ENCODE measurements at regions not wholly inside any gene's neighbourhood (a gene's known extent, or its start where the extent isn't known, plus 50 kb on each side); places are given as distances from the start of the nearest gene placed in this dataset.

DNA sequence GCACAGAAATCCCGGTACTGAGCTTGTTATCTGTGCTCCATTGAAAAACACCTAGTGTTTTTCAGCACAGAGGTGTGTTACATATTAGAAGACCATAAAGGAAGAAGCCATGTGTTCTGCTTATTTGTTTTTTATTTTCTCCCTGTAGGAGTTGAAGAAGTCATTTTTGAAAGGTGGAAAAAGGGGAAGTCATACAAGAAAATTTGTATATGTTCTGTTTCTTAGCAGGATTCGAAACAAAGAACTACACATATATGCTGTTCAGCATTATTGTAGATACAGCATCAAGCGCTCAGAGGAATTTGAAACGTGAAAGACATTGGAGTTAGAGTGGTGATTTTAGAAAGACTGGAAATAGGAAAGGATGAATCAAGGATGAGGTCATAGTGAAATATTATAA is 345.3 kb upstream of the ADGRL2 start:
- no peak for TF ChIP-seq CTCF (IDR thresholded peaks at IDR 0.05)
- no peak for TF ChIP-seq ZFX (IDR thresholded peaks at IDR 0.05; ENCODE audit: borderline replicate concordance)
- H3K27ac ChIP-seq, result no peak overlapping the region

GRCh38 chr1:81453971-81454370 is 346.8 kb upstream of the ADGRL2 start:
- no peak for TF ChIP-seq ZFX (IDR thresholded peaks at IDR 0.05; ENCODE audit: borderline replicate concordance)
- TF ChIP-seq CTCF (IDR thresholded peaks at IDR 0.05), result no peak
- H3K27ac ChIP-seq, result no peak overlapping the region

- no peak overlapping the region for H3K27ac ChIP-seq
- TF ChIP-seq ZFX (IDR thresholded peaks at IDR 0.05; ENCODE audit: borderline replicate concordance), result no peak
- no peak for TF ChIP-seq CTCF (IDR thresholded peaks at IDR 0.05)
Measured at GRCh38 chr1:81453367-81453703, 347.4 kb upstream of the ADGRL2 start.

DNA sequence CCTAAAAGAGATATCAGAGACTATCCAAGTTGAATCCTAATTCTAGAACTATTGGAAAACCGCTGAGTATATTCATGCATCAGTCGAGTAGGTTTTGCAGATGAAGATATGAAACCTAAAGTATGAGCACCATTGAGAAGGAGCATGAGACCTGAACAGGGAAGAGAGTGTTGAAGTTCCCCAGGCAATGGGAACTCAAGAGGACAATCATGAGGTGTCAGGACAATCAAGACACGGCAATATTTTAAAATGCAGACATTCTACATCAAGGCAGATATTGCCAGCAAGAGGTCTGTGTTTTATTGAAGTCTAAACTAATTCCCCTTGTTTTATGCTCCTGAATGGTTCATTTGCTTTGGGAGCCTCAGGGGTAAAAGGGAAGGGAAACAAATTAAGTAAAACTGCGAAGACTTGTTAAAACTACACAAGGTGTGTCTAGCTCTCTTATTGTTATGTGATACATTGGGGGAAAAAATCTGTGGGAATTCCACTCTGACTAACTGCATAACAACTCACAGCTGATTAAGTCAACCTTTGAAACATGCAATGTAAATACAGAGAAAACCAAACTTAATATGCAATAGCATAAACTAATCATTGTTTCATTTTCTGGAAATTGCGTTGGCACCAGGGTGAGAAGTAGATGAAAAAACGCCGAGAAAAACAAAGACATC is 347.9 kb upstream of the ADGRL2 start:
- no peak overlapping the region for H3K27ac ChIP-seq

GRCh38 chr1:81449786-81450185 is 350.9 kb upstream of the ADGRL2 start:
- H3K27ac ChIP-seq, result no peak overlapping the region
- TF ChIP-seq ZFX (IDR thresholded peaks at IDR 0.05; ENCODE audit: borderline replicate concordance) (no peak), CTCF (IDR thresholded peaks at IDR 0.05) (no peak)

More for the DNA sequence above, 347.9 kb upstream of the ADGRL2 start:
- TF ChIP-seq CTCF (IDR thresholded peaks at IDR 0.05) (no peak), ZFX (IDR thresholded peaks at IDR 0.05; ENCODE audit: borderline replicate concordance) (no peak)

- no peak for TF ChIP-seq ZFX (IDR thresholded peaks at IDR 0.05; ENCODE audit: borderline replicate concordance)
- no peak for TF ChIP-seq CTCF (IDR thresholded peaks at IDR 0.05)
- no peak overlapping the region for H3K27ac ChIP-seq
Measured at GRCh38 chr1:81446000-81446669, 354.6 kb upstream of the ADGRL2 start.

DNA sequence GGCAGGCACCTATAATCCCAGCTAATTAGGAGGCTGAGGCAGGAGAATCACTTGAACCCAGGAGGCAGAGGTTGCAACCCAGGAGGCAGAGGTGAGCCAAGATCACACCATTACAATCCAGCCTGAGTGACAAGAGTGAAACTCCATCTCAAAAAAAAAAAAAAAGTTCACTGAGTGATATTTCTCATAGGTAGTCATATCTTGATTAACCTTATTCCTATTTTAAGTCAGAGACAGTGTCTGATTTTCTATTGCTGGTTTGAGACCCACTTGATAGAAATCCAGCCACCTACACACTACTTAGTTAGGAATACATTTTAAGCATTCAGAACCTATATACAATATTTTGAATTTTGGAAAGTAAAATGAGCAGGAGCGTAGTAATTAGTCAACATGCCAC is 357.4 kb upstream of the ADGRL2 start:
- no peak overlapping the region for H3K27ac ChIP-seq
- TF ChIP-seq ZFX (IDR thresholded peaks at IDR 0.05; ENCODE audit: borderline replicate concordance), result no peak
- no peak for TF ChIP-seq CTCF (IDR thresholded peaks at IDR 0.05)
